ENCODE measurements at regions not wholly inside any gene's neighbourhood (a gene's known extent, or its start where the extent isn't known, plus 50 kb on each side); places are given as distances from the start of the nearest gene placed in this dataset.

DNA sequence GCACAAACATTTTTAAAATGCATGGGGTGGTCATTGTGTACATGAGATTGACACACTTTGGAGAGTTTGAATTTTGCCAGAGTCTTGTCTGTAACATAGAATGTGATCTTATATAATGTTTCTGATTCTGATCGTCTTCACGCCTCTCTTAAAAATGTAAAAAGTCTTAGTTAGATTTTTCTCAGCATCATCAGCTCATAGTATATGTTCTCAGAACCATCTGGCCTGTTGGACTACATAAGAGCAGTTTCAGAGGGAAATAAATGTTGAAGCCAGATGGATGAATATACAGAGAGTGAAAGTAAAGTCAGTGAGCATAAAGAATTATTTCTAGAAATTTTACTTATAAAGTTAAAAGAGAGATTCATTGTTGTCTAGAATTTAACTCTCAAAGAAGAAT lies 789.9 kb upstream of the MIR17HG start:
- TF ChIP-seq, protein P1, sequence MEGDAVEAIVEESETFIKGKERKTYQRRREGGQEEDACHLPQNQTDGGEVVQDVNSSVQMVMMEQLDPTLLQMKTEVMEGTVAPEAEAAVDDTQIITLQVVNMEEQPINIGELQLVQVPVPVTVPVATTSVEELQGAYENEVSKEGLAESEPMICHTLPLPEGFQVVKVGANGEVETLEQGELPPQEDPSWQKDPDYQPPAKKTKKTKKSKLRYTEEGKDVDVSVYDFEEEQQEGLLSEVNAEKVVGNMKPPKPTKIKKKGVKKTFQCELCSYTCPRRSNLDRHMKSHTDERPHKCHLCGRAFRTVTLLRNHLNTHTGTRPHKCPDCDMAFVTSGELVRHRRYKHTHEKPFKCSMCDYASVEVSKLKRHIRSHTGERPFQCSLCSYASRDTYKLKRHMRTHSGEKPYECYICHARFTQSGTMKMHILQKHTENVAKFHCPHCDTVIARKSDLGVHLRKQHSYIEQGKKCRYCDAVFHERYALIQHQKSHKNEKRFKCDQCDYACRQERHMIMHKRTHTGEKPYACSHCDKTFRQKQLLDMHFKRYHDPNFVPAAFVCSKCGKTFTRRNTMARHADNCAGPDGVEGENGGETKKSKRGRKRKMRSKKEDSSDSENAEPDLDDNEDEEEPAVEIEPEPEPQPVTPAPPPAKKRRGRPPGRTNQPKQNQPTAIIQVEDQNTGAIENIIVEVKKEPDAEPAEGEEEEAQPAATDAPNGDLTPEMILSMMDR (conservative IDR thresholded peaks at IDR 0.05; ENCODE audit: low read depth, low read length) = no peak
- no peak for TF ChIP-seq EZH2phosphoT487 (IDR thresholded peaks at IDR 0.05; ENCODE audit: borderline replicate concordance, low read length)
